GM12892 (cell line): ENCODE measurements at regions not wholly inside any gene's neighbourhood (a gene's known extent, or its start where the extent isn't known, plus 50 kb on each side); places are given as distances from the start of the nearest gene placed in this dataset.

Experiments used
- POLR2A ChIP-seq: IDR thresholded peaks from 2 replicates; pipeline ENCODE4 v1.6.1; 2011; ENCODE audit warnings: low read depth, low read length, control low read depth
- POLR2AphosphoS5 ChIP-seq: IDR thresholded peaks from 2 replicates; pipeline ENCODE4 v1.6.1; 2011; ENCODE audit warnings: low read depth, low read length, control low read depth

DNA sequence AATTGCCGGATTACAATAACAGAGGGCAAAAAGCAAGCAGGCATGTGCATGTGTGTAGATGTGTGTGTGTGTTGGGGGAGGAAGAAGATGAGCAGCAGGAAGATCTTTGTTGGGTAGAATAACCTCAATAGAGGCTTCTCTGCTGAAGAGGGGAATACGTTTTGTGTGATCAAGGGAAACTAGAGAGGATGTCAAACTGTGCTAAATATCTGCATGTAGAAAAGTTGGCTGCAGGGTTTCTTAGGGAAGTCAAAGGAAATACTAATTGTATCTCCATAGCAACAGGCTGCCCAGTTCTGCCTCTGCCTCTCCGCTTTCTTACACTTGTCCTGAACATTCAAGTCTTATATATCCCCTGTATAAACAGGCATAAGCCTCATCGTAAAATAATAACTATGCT, 190.1 kb upstream of the RND3 start:
- no peak for TF ChIP-seq POLR2A
- TF ChIP-seq POLR2AphosphoS5, result no peak
